Nephron progenitor cell (in vitro differentiated cells): ENCODE measurements at regions not wholly inside any gene's neighbourhood (a gene's known extent, or its start where the extent isn't known, plus 50 kb on each side); places are given as distances from the start of the nearest gene placed in this dataset.

Source experiments
- DNase-seq: peaks from one replicate; pipeline ENCODE4 v3.0.0; 2021
- H3K27ac Mint-ChIP-seq: 2 replicates; pipeline ENCODE4 v1.8.0; 2021; ENCODE audit warnings: mild to moderate bottlenecking, moderate library complexity, mixed read lengths
- H3K27me3 Mint-ChIP-seq: 2 replicates; pipeline ENCODE4 v1.8.0; 2021; ENCODE audit warnings: mild to moderate bottlenecking, low read depth, mixed read lengths; ENCODE audit not compliant: poor library complexity
- H3K36me3 Mint-ChIP-seq: 2 replicates; pipeline ENCODE4 v1.8.0; 2021; ENCODE audit warnings: low read depth, mixed read lengths
- H3K4me1 Mint-ChIP-seq: 2 replicates; pipeline ENCODE4 v1.8.0; 2021; ENCODE audit warnings: mixed read lengths
- H3K4me3 Mint-ChIP-seq: 2 replicates; pipeline ENCODE4 v1.8.0; 2021; ENCODE audit warnings: mild to moderate bottlenecking, moderate library complexity, mixed read lengths
- H3K9me3 Mint-ChIP-seq: 2 replicates; pipeline ENCODE4 v1.8.0; 2021; ENCODE audit warnings: mild to moderate bottlenecking, moderate library complexity, mixed read lengths
- CTCF ChIP-seq: fragments of 200-600 bp; sonication (generic); IDR thresholded peaks from 2 replicates; pipeline ENCODE4 v1.5.0; 2021; ENCODE audit warnings: antibody characterized with exemption

- Mint-ChIP-seq H3K9me3 (peaks cover 22% of the 10 kb centered on the region), H3K4me1 (no peaks in the 10 kb centered on the region), H3K36me3 (no peaks in the 10 kb centered on the region), H3K27me3 (peaks cover 3% of the 10 kb centered on the region), H3K27ac (no peak overlapping the region), H3K4me3 (no peak overlapping the region)
- TF ChIP-seq CTCF: no peak
- DNase-seq: no peak
Observed at GRCh38 chr13:76293751-76294150, 592.5 kb downstream of the KCTD12 start.

- no peak for TF ChIP-seq CTCF
- H3K4me3 Mint-ChIP-seq: no peak overlapping the region
Observed at GRCh38 chr13:76293346-76293745, 592.9 kb downstream of the KCTD12 start.

GRCh38 chr13:76292726-76293125 lies 593.5 kb downstream of the KCTD12 start:
- no peak overlapping the region for H3K4me3 Mint-ChIP-seq
- H3K4me1 Mint-ChIP-seq: no peaks in the 10 kb centered on the region
- DNase-seq: no peak
- H3K9me3 Mint-ChIP-seq: peaks cover 22% of the 10 kb centered on the region
- no peak overlapping the region for H3K27ac Mint-ChIP-seq
- no peak for TF ChIP-seq CTCF
- H3K27me3 Mint-ChIP-seq: peaks cover 3% of the 10 kb centered on the region
- H3K36me3 Mint-ChIP-seq: no peaks in the 10 kb centered on the region

More at GRCh38 chr13:76293346-76293745, 592.9 kb downstream of the KCTD12 start:
- no peaks in the 10 kb centered on the region for H3K36me3 Mint-ChIP-seq
- H3K27me3 Mint-ChIP-seq: peaks cover 3% of the 10 kb centered on the region
- no peak overlapping the region for H3K27ac Mint-ChIP-seq
- no peaks in the 10 kb centered on the region for H3K4me1 Mint-ChIP-seq
- DNase-seq: no peak
- peaks cover 22% of the 10 kb centered on the region for H3K9me3 Mint-ChIP-seq

GRCh38 chr13:76292031-76292430 lies 594.2 kb downstream of the KCTD12 start:
- Mint-ChIP-seq H3K9me3 (peaks cover 22% of the 10 kb centered on the region), H3K27me3 (no peaks in the 10 kb centered on the region), H3K27ac (no peak overlapping the region), H3K36me3 (no peaks in the 10 kb centered on the region), H3K4me1 (no peaks in the 10 kb centered on the region), H3K4me3 (no peak overlapping the region)
- DNase-seq: no peak
- no peak for TF ChIP-seq CTCF

- Mint-ChIP-seq H3K4me3 (no peak overlapping the region), H3K4me1 (no peaks in the 10 kb centered on the region), H3K27ac (no peak overlapping the region), H3K27me3 (no peaks in the 10 kb centered on the region), H3K9me3 (peaks cover 26% of the 10 kb centered on the region), H3K36me3 (peaks cover 12% of the 10 kb centered on the region)
- DNase-seq: no peak
- no peak for TF ChIP-seq CTCF
Observed at GRCh38 chr13:76289558-76289957, 596.6 kb downstream of the KCTD12 start.

- no peaks in the 10 kb centered on the region for H3K27me3 Mint-ChIP-seq
- DNase-seq: no peak
- H3K4me3 Mint-ChIP-seq: no peak overlapping the region
- H3K36me3 Mint-ChIP-seq: peaks cover 12% of the 10 kb centered on the region
- H3K27ac Mint-ChIP-seq: no peak overlapping the region
- H3K4me1 Mint-ChIP-seq: no peaks in the 10 kb centered on the region
- H3K9me3 Mint-ChIP-seq: peaks cover 16% of the 10 kb centered on the region
- no peak for TF ChIP-seq CTCF
Observed at GRCh38 chr13:76286178-76286577, 600.0 kb downstream of the KCTD12 start.
